ENCODE measurements at regions not wholly inside any gene's neighbourhood (a gene's known extent, or its start where the extent isn't known, plus 50 kb on each side); places are given as distances from the start of the nearest gene placed in this dataset.

GRCh38 chr14:80393766-80394165 is 182.5 kb upstream of the DIO2 start:
- no peaks in the 10 kb centered on the region for H3K9me3 ChIP-seq (ENCODE audit: control extremely low read depth in 1 of 3, control insufficient read depth in 2 of 3, insufficient read depth in 1 of 3, low read length in 2 of 3)
- ATAC-seq (ENCODE audit: low read depth) (no peak), DNase-seq (no peak)
- H2AFZ ChIP-seq (ENCODE audit: insufficient read depth, low read depth, low read length, poor library complexity, severe bottlenecking): no peak overlapping the region
- H3K27me3 Mint-ChIP-seq: no peaks in the 10 kb centered on the region
- H3K4me2 ChIP-seq (replicated peaks; ENCODE audit: low read depth, low read length, poor library complexity, severe bottlenecking): no peak overlapping the region
- no peaks in the 10 kb centered on the region for H3K36me3 ChIP-seq (replicated peaks in 1 of 2; ENCODE audit: control extremely low read depth in 1 of 2, control insufficient read depth in 1 of 2, extremely low read depth in 1 of 2, insufficient read depth in 2 of 2, low read length in 1 of 2)
- no peaks in the 10 kb centered on the region for H4K20me1 ChIP-seq (ENCODE audit: control insufficient read depth, insufficient read depth, low read length, poor library complexity, severe bottlenecking)
- no peak overlapping the region for H3K27ac Mint-ChIP-seq
- ChIA-PET CTCF (no interaction called here), POLR2A (no interaction called here)
- H3K27ac ChIP-seq (ENCODE audit: low read length in 2 of 2): no peak overlapping the region
- peaks cover 3% of the 10 kb centered on the region for H3K9me3 Mint-ChIP-seq (ENCODE audit: insufficient read depth)
- H3K4me1 ChIP-seq (ENCODE audit: control insufficient read depth in 2 of 2, insufficient read depth in 2 of 2, low read length in 2 of 2): no peaks in the 10 kb centered on the region
- TF ChIP-seq EZH2 (IDR thresholded peaks at IDR 0.05; ENCODE audit: borderline replicate concordance, insufficient read depth, low read depth, low read length, poor library complexity, severe bottlenecking) (no peak), CTCF (IDR thresholded peaks at IDR 0.05) (no peak)
- no peak overlapping the region for H3K4me3 ChIP-seq (ENCODE audit: control extremely low read depth in 1 of 5, extremely low read depth in 1 of 5, insufficient read depth in 1 of 5, low read depth in 2 of 5, low read length in 4 of 5)
- WGBS (ENCODE audit: insufficient coverage): no CpG with 5 or more reads among the region's 1 CpG
- H3K4me1 Mint-ChIP-seq: no peaks in the 10 kb centered on the region
- H3K79me2 ChIP-seq (ENCODE audit: control insufficient read depth, insufficient read depth, low read length): no peaks in the 10 kb centered on the region
- no peak overlapping the region for H3K4me3 Mint-ChIP-seq
- no peak overlapping the region for H3K9ac ChIP-seq (ENCODE audit: low read length)
- H3K27me3 ChIP-seq (replicated peaks in 1 of 4; ENCODE audit: control extremely low read depth in 1 of 4, control insufficient read depth in 3 of 4, insufficient read depth in 4 of 4, low read length in 3 of 4): no peaks in the 10 kb centered on the region
- intact Hi-C loops (cut with micrococcal nuclease): no loop called here

GRCh38 chr14:80390906-80391305 is 179.6 kb upstream of the DIO2 start:
- no peak overlapping the region for H3K9ac ChIP-seq (ENCODE audit: low read length)
- POLR2A ChIA-PET: no interaction called here
- no peaks in the 10 kb centered on the region for H3K9me3 ChIP-seq (ENCODE audit: control extremely low read depth in 1 of 3, control insufficient read depth in 2 of 3, insufficient read depth in 1 of 3, low read length in 2 of 3)
- CTCF ChIA-PET: no interaction called here
- peaks cover 5% of the 10 kb centered on the region for H3K27me3 Mint-ChIP-seq
- H3K9me3 Mint-ChIP-seq (ENCODE audit: insufficient read depth): no peaks in the 10 kb centered on the region
- no peak overlapping the region for H3K27ac Mint-ChIP-seq
- no peaks in the 10 kb centered on the region for H3K36me3 ChIP-seq (replicated peaks in 1 of 2; ENCODE audit: control extremely low read depth in 1 of 2, control insufficient read depth in 1 of 2, extremely low read depth in 1 of 2, insufficient read depth in 2 of 2, low read length in 1 of 2)
- no CpG with 5 or more reads among the region's 1 CpG for WGBS (ENCODE audit: insufficient coverage)
- H3K4me2 ChIP-seq (replicated peaks; ENCODE audit: low read depth, low read length, poor library complexity, severe bottlenecking): no peak overlapping the region
- no peaks in the 10 kb centered on the region for H3K27me3 ChIP-seq (replicated peaks in 1 of 4; ENCODE audit: control extremely low read depth in 1 of 4, control insufficient read depth in 3 of 4, insufficient read depth in 4 of 4, low read length in 3 of 4)
- H3K4me1 Mint-ChIP-seq: no peaks in the 10 kb centered on the region
- H2AFZ ChIP-seq (ENCODE audit: insufficient read depth, low read depth, low read length, poor library complexity, severe bottlenecking): no peak overlapping the region
- no peak overlapping the region for H3K4me3 ChIP-seq (ENCODE audit: control extremely low read depth in 1 of 5, extremely low read depth in 1 of 5, insufficient read depth in 1 of 5, low read depth in 2 of 5, low read length in 4 of 5)
- intact Hi-C loops (cut with micrococcal nuclease): no loop called here
- ATAC-seq (ENCODE audit: low read depth): no peak
- no peaks in the 10 kb centered on the region for H3K4me1 ChIP-seq (ENCODE audit: control insufficient read depth in 2 of 2, insufficient read depth in 2 of 2, low read length in 2 of 2)
- no peak overlapping the region for H3K4me3 Mint-ChIP-seq
- TF ChIP-seq CTCF (IDR thresholded peaks at IDR 0.05) (no peak), EZH2 (IDR thresholded peaks at IDR 0.05; ENCODE audit: borderline replicate concordance, insufficient read depth, low read depth, low read length, poor library complexity, severe bottlenecking) (no peak)
- H4K20me1 ChIP-seq (ENCODE audit: control insufficient read depth, insufficient read depth, low read length, poor library complexity, severe bottlenecking): no peaks in the 10 kb centered on the region
- no peak overlapping the region for H3K27ac ChIP-seq (ENCODE audit: low read length in 2 of 2)
- DNase-seq: no peak
- H3K79me2 ChIP-seq (ENCODE audit: control insufficient read depth, insufficient read depth, low read length): no peaks in the 10 kb centered on the region
